Erythroblast (primary cell): ENCODE measurements at regions not wholly inside any gene's neighbourhood (a gene's known extent, or its start where the extent isn't known, plus 50 kb on each side); places are given as distances from the start of the nearest gene placed in this dataset.

Experiments
- GATA1 ChIP-seq: IDR thresholded peaks from 2 replicates; pipeline ENCODE4 v1.6.1; 2011; ENCODE audit warnings: low read depth, mild to moderate bottlenecking, control low read depth, low read length, moderate library complexity
- POLR2A ChIP-seq: IDR thresholded peaks from 2 replicates; pipeline ENCODE4 v1.6.1; 2011; ENCODE audit warnings: mild to moderate bottlenecking, low read length

- TF ChIP-seq POLR2A (no peak), GATA1 (no peak)
These were observed 66.8 kb upstream of the EDN1 start for GRCh38 chr6:12223383-12223782.
